ENCODE measurements at regions not wholly inside any gene's neighbourhood (a gene's known extent, or its start where the extent isn't known, plus 50 kb on each side); places are given as distances from the start of the nearest gene placed in this dataset.

DNA sequence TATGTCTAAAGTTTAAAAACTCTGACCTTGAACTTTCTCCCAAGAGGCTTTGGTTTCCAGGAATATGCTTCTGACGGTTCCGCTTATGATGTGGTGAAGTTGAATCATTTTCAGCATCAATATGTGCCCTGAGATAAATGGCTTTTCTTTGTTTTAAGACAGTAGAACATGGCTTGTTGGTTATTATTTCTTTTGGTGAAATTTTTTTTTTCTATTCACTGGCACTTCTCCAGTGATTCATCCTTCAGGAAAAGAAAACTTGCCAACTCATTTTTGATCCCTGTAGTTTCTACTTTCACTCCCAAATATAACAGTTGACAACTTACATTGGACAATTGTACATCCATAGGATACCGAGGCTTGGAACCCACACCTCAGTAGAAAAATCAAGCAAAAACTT lies 1301.2 kb upstream of the FLRT2 start:
- Mint-ChIP-seq H3K36me3 (no peaks in the 10 kb centered on the region), H3K4me1 (no peaks in the 10 kb centered on the region), H3K27ac (no peak overlapping the region), H3K9me3 (peaks cover 3 to 17% (median 8%) of the 10 kb centered on the region in 7 donors), H3K27me3 (no peaks in the 10 kb centered on the region), H3K4me3 (no peak overlapping the region)
- H3K9me3 ChIP-seq (ENCODE audit: control insufficient read depth in 2 of 2, low read length in 2 of 2), result peaks cover 0 to 3% of the 10 kb centered on the region in 2 experiments
- no peaks in the 10 kb centered on the region for H3K4me1 ChIP-seq (ENCODE audit: control insufficient read depth, insufficient read depth, low read length, poor library complexity, severe bottlenecking)
- ATAC-seq (ENCODE audit: low read depth in 2 of 2), result no peak
- no peaks in the 10 kb centered on the region for H3K27me3 ChIP-seq (ENCODE audit: control insufficient read depth, insufficient read depth, low read length)
- no peaks in the 10 kb centered on the region for H3K36me3 ChIP-seq (ENCODE audit: control insufficient read depth, insufficient read depth, low read length)
- H3K4me3 ChIP-seq (ENCODE audit: low read depth, low read length), result no peak overlapping the region
- DNase-seq, result no peak
- no peak overlapping the region for H3K27ac ChIP-seq (ENCODE audit: insufficient read depth, low read length, poor library complexity, severe bottlenecking)

- ATAC-seq (ENCODE audit: low read depth in 2 of 2) (no peak), DNase-seq (no peak)
- H3K4me1 Mint-ChIP-seq, result no peaks in the 10 kb centered on the region
- H3K4me1 ChIP-seq (ENCODE audit: control insufficient read depth, insufficient read depth, low read length, poor library complexity, severe bottlenecking), result no peaks in the 10 kb centered on the region
- H3K36me3 ChIP-seq (ENCODE audit: control insufficient read depth, insufficient read depth, low read length), result no peaks in the 10 kb centered on the region
- H3K9me3 ChIP-seq (ENCODE audit: control insufficient read depth in 2 of 2, low read length in 2 of 2), result peaks cover 0 to 3% of the 10 kb centered on the region in 2 experiments
- H3K36me3 Mint-ChIP-seq, result no peaks in the 10 kb centered on the region
- H3K27ac ChIP-seq (ENCODE audit: insufficient read depth, low read length, poor library complexity, severe bottlenecking), result no peak overlapping the region
- H3K27ac Mint-ChIP-seq, result no peak overlapping the region
- H3K27me3 Mint-ChIP-seq, result no peaks in the 10 kb centered on the region
- no peak overlapping the region for H3K4me3 ChIP-seq (ENCODE audit: low read depth, low read length)
- no peak overlapping the region for H3K4me3 Mint-ChIP-seq
- no peaks in the 10 kb centered on the region for H3K27me3 ChIP-seq (ENCODE audit: control insufficient read depth, insufficient read depth, low read length)
- peaks cover 6 to 22% (median 13%) of the 10 kb centered on the region in 7 donors for H3K9me3 Mint-ChIP-seq
Observed at GRCh38 chr14:84234281-84234680, 1295.7 kb upstream of the FLRT2 start.

- H3K27ac ChIP-seq (ENCODE audit: insufficient read depth, low read length, poor library complexity, severe bottlenecking), result no peak overlapping the region
- Mint-ChIP-seq H3K27ac (no peak overlapping the region), H3K9me3 (peaks cover 4 to 21% (median 7%) of the 10 kb centered on the region in 7 donors), H3K4me3 (no peak overlapping the region), H3K4me1 (no peaks in the 10 kb centered on the region), H3K36me3 (no peaks in the 10 kb centered on the region), H3K27me3 (no peaks in the 10 kb centered on the region)
- ATAC-seq (ENCODE audit: low read depth in 2 of 2), result no peak
- H3K36me3 ChIP-seq (ENCODE audit: control insufficient read depth, insufficient read depth, low read length), result no peaks in the 10 kb centered on the region
- no peak overlapping the region for H3K4me3 ChIP-seq (ENCODE audit: low read depth, low read length)
- H3K27me3 ChIP-seq (ENCODE audit: control insufficient read depth, insufficient read depth, low read length), result no peaks in the 10 kb centered on the region
- no peak for DNase-seq
- H3K4me1 ChIP-seq (ENCODE audit: control insufficient read depth, insufficient read depth, low read length, poor library complexity, severe bottlenecking), result no peaks in the 10 kb centered on the region
- H3K9me3 ChIP-seq (ENCODE audit: control insufficient read depth in 2 of 2, low read length in 2 of 2), result peaks cover 0 to 3% of the 10 kb centered on the region in 2 experiments
Observed at GRCh38 chr14:84236290-84236689, 1293.7 kb upstream of the FLRT2 start.

- H3K4me1 ChIP-seq (ENCODE audit: control insufficient read depth, insufficient read depth, low read length, poor library complexity, severe bottlenecking), result no peaks in the 10 kb centered on the region
- no peaks in the 10 kb centered on the region for H3K27me3 ChIP-seq (ENCODE audit: control insufficient read depth, insufficient read depth, low read length)
- no peak overlapping the region for H3K27ac ChIP-seq (ENCODE audit: insufficient read depth, low read length, poor library complexity, severe bottlenecking)
- Mint-ChIP-seq H3K4me1 (no peaks in the 10 kb centered on the region), H3K9me3 (peaks cover 2 to 25% (median 9%) of the 10 kb centered on the region in 7 donors), H3K4me3 (no peak overlapping the region), H3K36me3 (no peaks in the 10 kb centered on the region), H3K27ac (no peak overlapping the region), H3K27me3 (no peaks in the 10 kb centered on the region)
- no peak for ATAC-seq (ENCODE audit: low read depth in 2 of 2)
- H3K9me3 ChIP-seq (ENCODE audit: control insufficient read depth in 2 of 2, low read length in 2 of 2), result peaks cover 0 to 3% of the 10 kb centered on the region in 2 experiments
- no peak overlapping the region for H3K4me3 ChIP-seq (ENCODE audit: low read depth, low read length)
- H3K36me3 ChIP-seq (ENCODE audit: control insufficient read depth, insufficient read depth, low read length), result no peaks in the 10 kb centered on the region
- no peak for DNase-seq
Observed at GRCh38 chr14:84237881-84238280, 1292.1 kb upstream of the FLRT2 start.

DNA sequence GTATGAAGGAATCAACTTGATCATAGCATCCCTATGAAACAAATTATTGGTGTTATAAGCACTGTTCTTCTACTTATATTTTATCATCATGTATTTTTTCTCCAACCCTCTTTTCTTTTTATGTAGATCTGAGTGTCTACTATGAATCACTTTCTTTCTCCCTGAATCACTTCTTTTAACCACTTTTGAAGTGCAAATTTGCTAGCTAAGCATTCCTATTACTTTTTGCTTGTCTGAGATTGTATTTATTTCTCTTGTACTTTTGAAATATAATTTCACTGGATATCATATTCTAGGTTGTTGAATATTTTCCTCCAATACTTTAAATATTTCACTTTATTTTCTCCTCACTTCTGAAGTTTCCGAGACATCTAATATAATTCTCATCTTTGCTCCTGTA lies 1282.3 kb upstream of the FLRT2 start:
- H3K4me1 Mint-ChIP-seq, result no peaks in the 10 kb centered on the region
- no peaks in the 10 kb centered on the region for H3K27me3 ChIP-seq (ENCODE audit: control insufficient read depth, insufficient read depth, low read length)
- no peak overlapping the region for H3K27ac ChIP-seq (ENCODE audit: insufficient read depth, low read length, poor library complexity, severe bottlenecking)
- DNase-seq, result no peak
- no peaks in the 10 kb centered on the region for H3K4me1 ChIP-seq (ENCODE audit: control insufficient read depth, insufficient read depth, low read length, poor library complexity, severe bottlenecking)
- H3K36me3 ChIP-seq (ENCODE audit: control insufficient read depth, insufficient read depth, low read length), result no peaks in the 10 kb centered on the region
- H3K9me3 ChIP-seq (ENCODE audit: control insufficient read depth in 2 of 2, low read length in 2 of 2), result peaks cover 0 to 5% of the 10 kb centered on the region in 2 experiments
- peaks cover 0 to 34% (median 6%) of the 10 kb centered on the region in 7 donors for H3K9me3 Mint-ChIP-seq
- no peak overlapping the region for H3K27ac Mint-ChIP-seq
- no peaks in the 10 kb centered on the region for H3K36me3 Mint-ChIP-seq
- no peak overlapping the region for H3K4me3 ChIP-seq (ENCODE audit: low read depth, low read length)
- ATAC-seq (ENCODE audit: low read depth in 2 of 2), result no peak
- H3K27me3 Mint-ChIP-seq, result no peaks in the 10 kb centered on the region
- H3K4me3 Mint-ChIP-seq, result no peak overlapping the region

DNA sequence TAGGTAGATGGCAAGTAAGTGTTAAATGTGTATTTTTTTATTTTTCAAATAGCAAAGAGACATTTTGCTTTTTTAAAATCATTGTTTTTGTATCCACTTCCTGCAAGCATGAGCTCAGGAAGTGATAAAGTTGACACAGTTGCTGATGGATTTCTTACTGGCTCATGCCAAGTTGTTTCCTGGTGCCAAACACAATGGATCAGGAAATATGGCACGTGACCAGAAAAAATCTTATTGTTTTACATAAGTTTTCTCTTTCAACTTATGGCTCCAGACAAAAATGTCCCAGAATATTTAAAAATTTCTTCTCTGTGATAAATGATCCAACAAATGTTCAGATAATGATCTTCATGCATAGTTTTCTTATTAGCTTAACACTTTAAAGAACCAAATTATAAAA lies 1279.1 kb upstream of the FLRT2 start:
- no peaks in the 10 kb centered on the region for H3K36me3 ChIP-seq (ENCODE audit: control insufficient read depth, insufficient read depth, low read length)
- H3K36me3 Mint-ChIP-seq, result no peaks in the 10 kb centered on the region
- H3K27ac Mint-ChIP-seq, result no peak overlapping the region
- no peak overlapping the region for H3K27ac ChIP-seq (ENCODE audit: insufficient read depth, low read length, poor library complexity, severe bottlenecking)
- H3K27me3 Mint-ChIP-seq, result no peaks in the 10 kb centered on the region
- H3K27me3 ChIP-seq (ENCODE audit: control insufficient read depth, insufficient read depth, low read length), result no peaks in the 10 kb centered on the region
- no peaks in the 10 kb centered on the region for H3K9me3 ChIP-seq (ENCODE audit: control insufficient read depth in 2 of 2, low read length in 2 of 2)
- no peaks in the 10 kb centered on the region for H3K4me1 Mint-ChIP-seq
- DNase-seq (no peak), ATAC-seq (ENCODE audit: low read depth in 2 of 2) (no peak)
- peaks cover 0 to 36% (median 4%) of the 10 kb centered on the region in 7 donors for H3K9me3 Mint-ChIP-seq
- H3K4me1 ChIP-seq (ENCODE audit: control insufficient read depth, insufficient read depth, low read length, poor library complexity, severe bottlenecking), result no peaks in the 10 kb centered on the region
- no peak overlapping the region for H3K4me3 ChIP-seq (ENCODE audit: low read depth, low read length)
- H3K4me3 Mint-ChIP-seq, result no peak overlapping the region

DNA sequence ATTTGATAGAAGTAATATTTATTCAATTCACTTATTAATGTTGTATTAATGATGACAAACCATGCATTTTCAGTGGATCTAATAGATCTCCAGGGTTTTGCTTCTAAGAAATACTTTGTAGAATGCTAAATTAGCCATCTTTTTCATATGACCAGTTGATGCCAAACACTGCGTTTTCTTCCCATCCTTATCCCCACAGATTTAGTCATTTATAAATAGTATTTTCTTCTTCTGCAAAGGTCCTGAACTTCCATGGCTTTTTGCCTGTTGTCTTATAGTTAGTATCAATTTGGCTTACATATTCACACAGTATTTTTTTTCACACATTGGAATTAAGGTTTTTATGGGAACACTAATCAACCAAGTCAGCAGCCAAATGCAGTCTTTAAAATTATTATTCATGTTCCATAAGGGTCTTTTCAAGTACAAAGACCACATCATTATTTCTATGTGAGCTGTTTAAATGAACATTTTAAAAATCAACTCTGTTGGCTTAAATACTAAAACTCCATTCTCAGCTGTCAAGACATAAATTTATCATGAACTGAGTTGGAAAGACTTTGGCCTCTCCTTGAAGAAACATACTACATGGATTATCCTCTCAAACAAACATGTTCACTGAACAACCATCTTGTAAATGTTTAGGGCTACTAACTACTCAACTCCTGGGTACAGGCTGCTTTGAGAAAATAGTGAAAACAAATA lies 1278.4 kb upstream of the FLRT2 start:
- H3K4me3 ChIP-seq (ENCODE audit: low read depth, low read length), result no peak overlapping the region
- no peak for ATAC-seq (ENCODE audit: low read depth in 2 of 2)
- H3K36me3 ChIP-seq (ENCODE audit: control insufficient read depth, insufficient read depth, low read length), result no peaks in the 10 kb centered on the region
- H3K27ac ChIP-seq (ENCODE audit: insufficient read depth, low read length, poor library complexity, severe bottlenecking), result no peak overlapping the region
- no peaks in the 10 kb centered on the region for H3K4me1 ChIP-seq (ENCODE audit: control insufficient read depth, insufficient read depth, low read length, poor library complexity, severe bottlenecking)
- Mint-ChIP-seq H3K27me3 (no peaks in the 10 kb centered on the region), H3K9me3 (peaks cover 0 to 32% (median 4%) of the 10 kb centered on the region in 7 donors), H3K27ac (no peak overlapping the region), H3K36me3 (no peaks in the 10 kb centered on the region), H3K4me1 (no peaks in the 10 kb centered on the region), H3K4me3 (no peak overlapping the region)
- no peaks in the 10 kb centered on the region for H3K9me3 ChIP-seq (ENCODE audit: control insufficient read depth in 2 of 2, low read length in 2 of 2)
- no peak for DNase-seq
- H3K27me3 ChIP-seq (ENCODE audit: control insufficient read depth, insufficient read depth, low read length), result no peaks in the 10 kb centered on the region

DNA sequence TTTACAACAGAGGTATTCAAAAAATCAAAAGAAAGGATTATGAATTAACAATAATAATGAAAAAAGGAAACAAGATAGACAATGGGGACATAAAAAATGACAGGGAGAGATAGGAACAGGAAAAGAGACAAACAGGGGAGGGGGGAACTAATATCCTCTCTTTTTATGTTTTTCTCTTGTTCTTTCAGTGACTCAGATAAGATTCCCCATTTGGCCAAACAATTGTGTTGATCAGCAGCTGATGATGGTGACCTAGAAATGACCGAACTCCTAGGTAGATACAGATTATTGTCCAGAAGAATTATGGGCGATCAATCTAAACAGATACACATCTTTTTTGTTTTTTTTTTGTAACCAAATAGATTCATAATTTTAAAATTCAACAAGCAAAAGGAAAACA lies 1277.2 kb upstream of the FLRT2 start:
- no peak overlapping the region for H3K4me3 Mint-ChIP-seq
- no peaks in the 10 kb centered on the region for H3K9me3 ChIP-seq (ENCODE audit: control insufficient read depth in 2 of 2, low read length in 2 of 2)
- peak overlapping the region in 1 of 3 donors; percentile 9 for H3K27ac Mint-ChIP-seq
- no peaks in the 10 kb centered on the region for H3K4me1 ChIP-seq (ENCODE audit: control insufficient read depth, insufficient read depth, low read length, poor library complexity, severe bottlenecking)
- no peaks in the 10 kb centered on the region for H3K36me3 ChIP-seq (ENCODE audit: control insufficient read depth, insufficient read depth, low read length)
- H3K4me1 Mint-ChIP-seq, result no peaks in the 10 kb centered on the region
- H3K27ac ChIP-seq (ENCODE audit: insufficient read depth, low read length, poor library complexity, severe bottlenecking), result no peak overlapping the region
- peaks cover 0 to 32% (median 4%) of the 10 kb centered on the region in 7 donors for H3K9me3 Mint-ChIP-seq
- ATAC-seq (ENCODE audit: low read depth in 2 of 2), result no peak
- H3K27me3 ChIP-seq (ENCODE audit: control insufficient read depth, insufficient read depth, low read length), result no peaks in the 10 kb centered on the region
- no peaks in the 10 kb centered on the region for H3K27me3 Mint-ChIP-seq
- no peak for DNase-seq
- H3K36me3 Mint-ChIP-seq, result no peaks in the 10 kb centered on the region
- H3K4me3 ChIP-seq (ENCODE audit: low read depth, low read length), result no peak overlapping the region
